ES-I3 (cell line): ENCODE measurements at regions not wholly inside any gene's neighbourhood (a gene's known extent, or its start where the extent isn't known, plus 50 kb on each side); places are given as distances from the start of the nearest gene placed in this dataset.
"Not testable (repeated sequence)": the region's sequence is repeated elsewhere in the genome, so short reads cannot be mapped to it uniquely, and the experiment has no call there.

Experiments
- H3K36me3 ChIP-seq: 2 replicates; pipeline ENCODE4 v1.6.1; 2013; ENCODE audit warnings: mild to moderate bottlenecking, low read length, control low read depth, moderate library complexity; ENCODE audit not compliant: insufficient read depth
- H3K4me1 ChIP-seq: 2 replicates; pipeline ENCODE4 v1.6.1; 2013; ENCODE audit warnings: mild to moderate bottlenecking, control low read depth, low read length; ENCODE audit not compliant: insufficient read depth
- H3K9ac ChIP-seq: 2 replicates; pipeline ENCODE4 v1.6.1; 2013; ENCODE audit warnings: low read depth, mild to moderate bottlenecking, low read length, moderate library complexity
- H3K9me3 ChIP-seq: 2 replicates; pipeline ENCODE4 v1.6.1; 2013; ENCODE audit warnings: mild to moderate bottlenecking, low read length, moderate library complexity; ENCODE audit not compliant: control insufficient read depth, insufficient read depth

- H3K4me1 ChIP-seq = no peaks in the 10 kb centered on the region
- H3K9me3 ChIP-seq = no peaks in the 10 kb centered on the region
- H3K36me3 ChIP-seq = no peaks in the 10 kb centered on the region
- no peak overlapping the region for H3K9ac ChIP-seq
These were observed 521.0 kb downstream of the ADCYAP1 start for GRCh38 chr18:1425679-1426078.

GRCh38 chr18:1435487-1435886 is 530.8 kb downstream of the ADCYAP1 start:
- H3K36me3 ChIP-seq = no peaks in the 10 kb centered on the region
- no peak overlapping the region for H3K9ac ChIP-seq
- no peaks in the 10 kb centered on the region for H3K9me3 ChIP-seq
- no peaks in the 10 kb centered on the region for H3K4me1 ChIP-seq

GRCh38 chr18:1436199-1436598 is 531.5 kb downstream of the ADCYAP1 start:
- H3K4me1 ChIP-seq = no peaks in the 10 kb centered on the region
- H3K9me3 ChIP-seq = no peaks in the 10 kb centered on the region
- H3K9ac ChIP-seq = no peak overlapping the region

GRCh38 chr18:1438458-1438910 is 533.8 kb downstream of the ADCYAP1 start:
- Histone ChIP-seq H3K9me3 (no peaks in the 10 kb centered on the region), H3K4me1 (no peaks in the 10 kb centered on the region), H3K9ac (no peak overlapping the region), H3K36me3 (no peaks in the 10 kb centered on the region)

More at GRCh38 chr18:1436199-1436598, 531.5 kb downstream of the ADCYAP1 start:
- H3K36me3 ChIP-seq = no peaks in the 10 kb centered on the region

- H3K4me1 ChIP-seq = no peaks in the 10 kb centered on the region
- H3K9ac ChIP-seq = no peak overlapping the region
- H3K36me3 ChIP-seq = no peaks in the 10 kb centered on the region
- no peaks in the 10 kb centered on the region for H3K9me3 ChIP-seq
These were observed 534.3 kb downstream of the ADCYAP1 start for GRCh38 chr18:1438967-1439366.

- H3K4me1 ChIP-seq, H3K9me3 ChIP-seq, H3K36me3 ChIP-seq, H3K9ac ChIP-seq: not testable (repeated sequence)
These were observed 539.4 kb downstream of the ADCYAP1 start for GRCh38 chr18:1444062-1444461.

- Histone ChIP-seq H3K9me3 (no peaks in the 10 kb centered on the region), H3K4me1 (no peaks in the 10 kb centered on the region), H3K36me3 (no peaks in the 10 kb centered on the region), H3K9ac (no peak overlapping the region)
These were observed 542.1 kb downstream of the ADCYAP1 start for GRCh38 chr18:1446765-1447164.

- Histone ChIP-seq H3K4me1 (no peaks in the 10 kb centered on the region), H3K9me3 (no peaks in the 10 kb centered on the region), H3K9ac (no peak overlapping the region), H3K36me3 (no peaks in the 10 kb centered on the region)
These were observed 548.1 kb downstream of the ADCYAP1 start for GRCh38 chr18:1452821-1453220.

GRCh38 chr18:1455605-1456004 is 550.9 kb downstream of the ADCYAP1 start:
- H3K36me3 ChIP-seq = no peaks in the 10 kb centered on the region
- H3K4me1 ChIP-seq = no peaks in the 10 kb centered on the region
- H3K9ac ChIP-seq = no peak overlapping the region
- H3K9me3 ChIP-seq = no peaks in the 10 kb centered on the region

- Histone ChIP-seq H3K9me3 (no peaks in the 10 kb centered on the region), H3K9ac (no peak overlapping the region)
These were observed 553.9 kb downstream of the ADCYAP1 start for GRCh38 chr18:1458547-1458946.

GRCh38 chr18:1463981-1464380 is 559.3 kb downstream of the ADCYAP1 start:
- H3K4me1 ChIP-seq = no peaks in the 10 kb centered on the region
- H3K36me3 ChIP-seq = no peaks in the 10 kb centered on the region
- no peaks in the 10 kb centered on the region for H3K9me3 ChIP-seq
- no peak overlapping the region for H3K9ac ChIP-seq

More at GRCh38 chr18:1458547-1458946, 553.9 kb downstream of the ADCYAP1 start:
- no peaks in the 10 kb centered on the region for H3K4me1 ChIP-seq
- H3K36me3 ChIP-seq = no peaks in the 10 kb centered on the region

- H3K9ac ChIP-seq = no peak overlapping the region
- H3K36me3 ChIP-seq = no peaks in the 10 kb centered on the region
- no peaks in the 10 kb centered on the region for H3K9me3 ChIP-seq
- no peaks in the 10 kb centered on the region for H3K4me1 ChIP-seq
These were observed 560.0 kb downstream of the ADCYAP1 start for GRCh38 chr18:1464444-1465217.

- H3K9me3 ChIP-seq = no peaks in the 10 kb centered on the region
- no peak overlapping the region for H3K9ac ChIP-seq
- H3K4me1 ChIP-seq = no peaks in the 10 kb centered on the region
- no peaks in the 10 kb centered on the region for H3K36me3 ChIP-seq
These were observed 561.4 kb downstream of the ADCYAP1 start for GRCh38 chr18:1466035-1466434.

GRCh38 chr18:1467461-1467964 is 562.8 kb downstream of the ADCYAP1 start:
- no peaks in the 10 kb centered on the region for H3K36me3 ChIP-seq
- no peaks in the 10 kb centered on the region for H3K4me1 ChIP-seq
- H3K9ac ChIP-seq = no peak overlapping the region

GRCh38 chr18:1468550-1468949 is 563.9 kb downstream of the ADCYAP1 start:
- no peaks in the 10 kb centered on the region for H3K9me3 ChIP-seq
- no peaks in the 10 kb centered on the region for H3K4me1 ChIP-seq
- H3K9ac ChIP-seq = no peak overlapping the region
- H3K36me3 ChIP-seq = no peaks in the 10 kb centered on the region

More at GRCh38 chr18:1467461-1467964, 562.8 kb downstream of the ADCYAP1 start:
- no peaks in the 10 kb centered on the region for H3K9me3 ChIP-seq
